Neuronal stem cell (in vitro differentiated cells): ENCODE measurements at regions not wholly inside any gene's neighbourhood (a gene's known extent, or its start where the extent isn't known, plus 50 kb on each side); places are given as distances from the start of the nearest gene placed in this dataset.
A peak's percentile ranks its signal among the peaks of the same experiment; 100 is the strongest.

Experiments used
- DNase-seq: peaks from one replicate; pipeline ENCODE4 v3.0.0-alpha.2; 2013; ENCODE audit warnings: low spot score
- H2AFZ ChIP-seq: one replicate; pipeline ENCODE4 v1.6.1; 2013; ENCODE audit warnings: mild to moderate bottlenecking, low read length, inconsistent platforms
- H2AK5ac ChIP-seq: 2 replicates; pipeline ENCODE4 v1.6.1; 2013; ENCODE audit warnings: low read depth, mild to moderate bottlenecking, inconsistent platforms, low read length, moderate library complexity, mixed read lengths
- H2BK120ac ChIP-seq: 2 replicates; pipeline ENCODE4 v1.6.1; 2013; ENCODE audit warnings: low read depth, mild to moderate bottlenecking, inconsistent platforms, low read length, moderate library complexity, mixed read lengths
- H2BK12ac ChIP-seq: one replicate; pipeline ENCODE4 v1.6.1; 2013; ENCODE audit warnings: low read length, inconsistent platforms
- H2BK15ac ChIP-seq: 2 replicates; pipeline ENCODE4 v1.6.1; 2013; ENCODE audit warnings: mild to moderate bottlenecking, low read length, inconsistent platforms, mixed read lengths
- H2BK5ac ChIP-seq: one replicate; pipeline ENCODE4 v1.6.1; 2013; ENCODE audit warnings: inconsistent platforms, mild to moderate bottlenecking, low read length, moderate library complexity
- H3K14ac ChIP-seq: one replicate; pipeline ENCODE4 v1.6.1; 2013; ENCODE audit warnings: low read length, inconsistent platforms
- H3K18ac ChIP-seq: 2 replicates; pipeline ENCODE4 v1.6.1; 2013; ENCODE audit warnings: low read length, inconsistent platforms
- H3K23ac ChIP-seq: 2 replicates; pipeline ENCODE4 v1.6.1; 2013; ENCODE audit warnings: low read depth, mild to moderate bottlenecking, mixed read lengths, low read length, inconsistent platforms; ENCODE audit not compliant: poor library complexity
- H3K27ac ChIP-seq: replicated peaks from 3 replicates; pipeline ENCODE4 v1.5.1; 2013; ENCODE audit warnings: low read length, inconsistent platforms
- H3K27me3 ChIP-seq, 3 experiments: 2 replicates each; pipeline ENCODE4 v1.6.1; 2013; ENCODE audit warnings: low read length in 3 of 3, mild to moderate bottlenecking in 2 of 3, inconsistent platforms in 1 of 3, low read depth in 1 of 3, mixed read lengths in 1 of 3, moderate library complexity in 1 of 3; ENCODE audit not compliant: control insufficient read depth in 3 of 3, insufficient read depth in 3 of 3
- H3K36me3 ChIP-seq, 2 donors: replicated peaks in 1 of 2; 2 replicates each; pipeline ENCODE4 v1.6.1; 2013; ENCODE audit warnings: low read length in 2 of 2; ENCODE audit not compliant: control insufficient read depth in 2 of 2, insufficient read depth in 2 of 2
- H3K4ac ChIP-seq: 2 replicates; pipeline ENCODE4 v1.6.1; 2013; ENCODE audit warnings: inconsistent platforms, mild to moderate bottlenecking, low read length, moderate library complexity
- H3K4me1 ChIP-seq, 2 donors: 1 replicate in 1 of 2; 2 replicates in 1 of 2; pipeline ENCODE4 v1.6.1; 2013; ENCODE audit warnings: low read length in 2 of 2, low read depth in 1 of 2; ENCODE audit not compliant: control insufficient read depth in 2 of 2, insufficient read depth in 1 of 2
- H3K4me2 ChIP-seq: one replicate; pipeline ENCODE4 v1.6.1; 2013; ENCODE audit warnings: mild to moderate bottlenecking, low read length, inconsistent platforms; ENCODE audit not compliant: insufficient read depth, poor library complexity, severe bottlenecking
- H3K4me3 ChIP-seq, 2 donors: 2 replicates each; pipeline ENCODE4 v1.5.1; 2013; ENCODE audit warnings: low read length in 2 of 2, mild to moderate bottlenecking in 2 of 2, inconsistent platforms in 1 of 2, moderate library complexity in 1 of 2
- H3K79me1 ChIP-seq: one replicate; pipeline ENCODE4 v1.6.1; 2013; ENCODE audit warnings: low read depth, mild to moderate bottlenecking, inconsistent platforms, low read length, moderate library complexity
- H3K9ac ChIP-seq: one replicate; pipeline ENCODE4 v1.6.1; 2013; ENCODE audit warnings: mild to moderate bottlenecking, low read depth, low read length, inconsistent platforms; ENCODE audit not compliant: poor library complexity
- H3K9me3 ChIP-seq, 2 donors: replicated peaks in 1 of 2; 2 replicates each; pipeline versions ENCODE3 to v1.6.1; 2013; ENCODE audit warnings: low read length in 2 of 2, mild to moderate bottlenecking in 2 of 2, inconsistent platforms in 1 of 2, low read depth in 1 of 2, mixed read lengths in 1 of 2, moderate library complexity in 1 of 2; ENCODE audit not compliant: control insufficient read depth in 2 of 2, insufficient read depth in 1 of 2
- H4K8ac ChIP-seq: one replicate; pipeline ENCODE4 v1.6.1; 2013; ENCODE audit warnings: low read depth, mild to moderate bottlenecking, inconsistent platforms, low read length, moderate library complexity
- H4K91ac ChIP-seq: one replicate; pipeline ENCODE4 v1.6.1; 2013; ENCODE audit warnings: low read length, low read depth, mild to moderate bottlenecking, inconsistent platforms; ENCODE audit not compliant: poor library complexity
- WGBS, 2 donors: extraction: QIAGEN DNeasy Blood & Tissue Kit; methylation state at CpG; one replicate each; pipeline ENCODE4 v1.1.7; 2013; ENCODE audit warnings: missing lambda C conversion rate in 2 of 2, mixed read lengths in 1 of 2; ENCODE audit not compliant: insufficient read length in 2 of 2, insufficient replicate concordance in 1 of 2; ENCODE audit errors: extremely low coverage in 2 of 2; 5-methylcytosine and 5-hydroxymethylcytosine counted together

DNA sequence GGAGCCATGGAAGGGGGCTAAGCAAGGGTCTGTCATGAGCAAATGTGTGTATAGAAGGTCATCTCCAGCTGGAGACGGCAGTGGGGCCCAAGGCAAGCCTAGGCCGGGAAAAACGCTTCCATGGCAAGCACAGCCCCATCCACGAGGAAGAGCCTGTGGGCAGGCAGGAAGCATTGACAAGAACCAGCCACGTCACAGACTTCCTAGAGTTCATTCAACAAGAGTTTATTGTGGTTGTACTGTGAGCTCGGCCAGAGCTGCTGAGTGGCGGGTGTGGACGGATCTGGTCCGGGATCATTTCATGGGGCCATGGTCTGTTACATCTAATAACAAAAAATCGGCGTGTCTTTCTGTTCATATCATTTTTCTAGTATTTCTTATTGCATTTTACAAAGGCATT lies 311.7 kb downstream of the TMEM121 start:
- DNase-seq = no peak
- Histone ChIP-seq H3K14ac (no peak overlapping the region), H2AFZ (no peak overlapping the region), H3K18ac (no peak overlapping the region), H3K9ac (no peak overlapping the region), H2BK12ac (no peak overlapping the region), H3K4me1 (no peaks in the 10 kb centered on the region), H3K79me1 (no peaks in the 10 kb centered on the region), H4K8ac (no peak overlapping the region), H3K36me3 (no peaks in the 10 kb centered on the region), H2BK120ac (no peak overlapping the region), H3K4ac (no peak overlapping the region), H3K27ac (no peak overlapping the region), H2BK15ac (no peak overlapping the region), H3K27me3 (peaks cover 0 to 67% (median 0%) of the 10 kb centered on the region in 3 experiments), H3K4me3 (no peak overlapping the region), H3K4me2 (no peak overlapping the region), H2BK5ac (no peak overlapping the region), H2AK5ac (no peak overlapping the region), H3K23ac (no peak overlapping the region), H4K91ac (no peak overlapping the region), H3K9me3 (peaks cover 0 to 61% of the 10 kb centered on the region in 2 donors)
- WGBS, 2 donors = no CpG with 5 or more reads among the region's 11 CpGs

DNA sequence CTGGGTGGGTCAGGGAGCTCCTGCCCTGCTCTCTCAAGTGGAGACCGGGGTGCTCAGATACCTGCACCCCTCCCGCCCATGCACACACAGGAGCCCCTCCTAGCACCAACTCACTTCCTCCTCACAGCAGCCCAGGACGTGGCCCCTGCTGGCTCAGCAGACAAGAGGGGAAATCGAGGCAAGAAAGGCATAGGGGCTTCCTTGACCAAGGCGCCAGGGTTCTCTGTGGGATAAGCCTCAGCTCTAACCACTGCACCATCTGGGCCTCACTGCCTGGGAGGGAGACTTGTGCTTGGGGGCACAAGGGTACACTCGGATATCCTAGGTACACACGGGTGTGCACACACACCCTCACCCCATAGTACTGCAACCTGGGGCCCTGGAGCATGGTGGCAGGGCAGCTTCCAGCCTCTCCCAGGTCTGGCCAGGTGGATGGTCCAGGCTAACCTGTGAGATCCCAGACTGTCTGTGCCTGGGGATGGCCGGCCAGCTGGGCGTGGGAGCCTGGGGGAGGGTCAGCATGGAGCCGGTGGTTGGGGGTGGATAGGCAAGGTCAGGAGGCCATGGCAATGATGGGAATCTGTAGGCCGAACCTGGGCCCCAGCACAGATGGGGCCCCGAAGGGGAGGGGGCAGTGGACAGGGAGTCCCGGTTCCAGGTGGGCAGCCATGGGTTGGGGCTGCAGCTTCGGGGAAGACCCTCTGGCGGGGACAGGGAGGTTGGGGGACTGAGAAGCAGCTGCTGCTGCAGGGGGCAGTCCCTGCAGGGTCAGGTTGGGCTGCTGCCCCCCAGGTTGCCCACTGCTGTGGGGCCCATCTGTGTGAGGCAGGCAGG lies 312.4 kb downstream of the TMEM121 start:
- H2BK12ac ChIP-seq = no peak overlapping the region
- no peak overlapping the region for H2AK5ac ChIP-seq
- H2AFZ ChIP-seq = no peak overlapping the region
- H3K4me2 ChIP-seq = no peak overlapping the region
- no peak for DNase-seq
- no peak overlapping the region for H3K9ac ChIP-seq
- H2BK5ac ChIP-seq = no peak overlapping the region
- no peak overlapping the region for H3K18ac ChIP-seq
- H3K4ac ChIP-seq = no peak overlapping the region
- no peak overlapping the region for H3K14ac ChIP-seq
- H2BK15ac ChIP-seq = no peak overlapping the region
- no CpG with 5 or more reads among the region's 15 CpGs for WGBS, 2 donors
- peaks cover 0 to 65% of the 10 kb centered on the region in 2 donors for H3K9me3 ChIP-seq
- peak overlapping the region in 1 of 2 donors; percentile 44 for H3K4me3 ChIP-seq
- H4K8ac ChIP-seq = peak overlapping the region; percentile 31
- H4K91ac ChIP-seq = no peak overlapping the region
- H3K27ac ChIP-seq = no peak overlapping the region
- H3K79me1 ChIP-seq = no peaks in the 10 kb centered on the region
- H3K36me3 ChIP-seq = no peaks in the 10 kb centered on the region
- peaks cover 0 to 63% (median 0%) of the 10 kb centered on the region in 3 experiments for H3K27me3 ChIP-seq
- H3K4me1 ChIP-seq = no peaks in the 10 kb centered on the region
- no peak overlapping the region for H3K23ac ChIP-seq
- no peak overlapping the region for H2BK120ac ChIP-seq

DNA sequence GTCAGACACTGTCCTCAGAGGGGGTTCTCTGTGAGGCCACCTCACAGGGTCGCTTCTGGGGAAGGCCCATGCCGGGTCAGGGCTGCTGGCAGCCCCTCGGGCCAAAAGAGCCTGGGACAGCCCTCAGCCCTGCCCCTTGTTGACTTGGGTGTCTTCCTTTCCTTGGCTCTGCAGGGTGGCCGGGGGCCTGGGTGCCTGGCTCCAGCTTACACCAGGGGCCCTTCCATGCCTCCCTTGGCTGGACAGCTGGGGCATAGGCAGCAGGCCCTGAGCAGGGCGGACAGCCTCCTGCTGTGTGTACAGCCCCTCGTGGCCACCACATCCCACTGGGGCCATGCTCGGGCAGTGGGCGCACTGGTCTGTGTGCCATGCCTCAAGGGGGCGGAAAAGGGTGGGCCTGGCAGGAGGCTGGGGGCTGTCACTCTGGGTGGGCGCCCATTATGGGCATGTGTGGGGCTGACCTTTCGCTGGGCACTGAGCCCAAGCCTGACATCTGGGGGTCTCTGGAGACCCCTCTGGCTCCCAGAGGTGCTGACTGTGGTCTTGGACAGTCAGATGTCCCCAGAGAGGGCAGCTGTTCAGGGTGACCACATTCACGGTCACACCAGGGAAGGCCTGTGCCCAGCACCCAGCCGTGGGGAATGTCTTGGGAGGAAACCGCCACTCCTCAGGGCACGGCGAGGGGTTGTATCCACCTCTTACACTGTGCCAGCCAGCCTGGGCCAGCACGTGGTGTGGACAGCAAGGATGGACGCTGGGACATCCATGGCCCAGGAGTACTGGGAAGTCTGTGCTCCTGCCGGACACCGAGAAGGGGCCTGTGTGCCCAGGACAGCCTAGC lies 313.3 kb downstream of the TMEM121 start:
- Histone ChIP-seq H4K8ac (no peak overlapping the region), H3K9ac (no peak overlapping the region), H3K79me1 (no peaks in the 10 kb centered on the region), H2BK12ac (no peak overlapping the region), H3K4me3 (no peak overlapping the region), H3K4me2 (no peak overlapping the region), H3K36me3 (no peaks in the 10 kb centered on the region), H3K14ac (no peak overlapping the region), H2AFZ (no peak overlapping the region), H2BK120ac (no peak overlapping the region), H3K4me1 (no peaks in the 10 kb centered on the region), H2AK5ac (no peak overlapping the region), H3K23ac (no peak overlapping the region), H2BK5ac (no peak overlapping the region), H3K18ac (no peak overlapping the region), H3K4ac (no peak overlapping the region), H3K9me3 (peaks cover 0 to 73% of the 10 kb centered on the region in 2 donors), H2BK15ac (no peak overlapping the region), H4K91ac (no peak overlapping the region), H3K27ac (no peak overlapping the region), H3K27me3 (peaks cover 0 to 66% (median 0%) of the 10 kb centered on the region in 3 experiments)
- no peak for DNase-seq
- no CpG with 5 or more reads among the region's 20 CpGs for WGBS, 2 donors
